Type B pancreatic cell (in vitro differentiated cells): ENCODE measurements at regions not wholly inside any gene's neighbourhood (a gene's known extent, or its start where the extent isn't known, plus 50 kb on each side); places are given as distances from the start of the nearest gene placed in this dataset.

Experiments
- DNase-seq: peaks from one replicate; pipeline ENCODE4 v3.0.0; 2021; ENCODE audit warnings: mixed read lengths; ENCODE audit not compliant: unreplicated experiment; ENCODE audit errors: extremely low spot score
- H3K27ac Mint-ChIP-seq: 2 replicates; pipeline ENCODE4 v1.8.0; 2021; ENCODE audit warnings: mild to moderate bottlenecking, mixed read lengths
- H3K27me3 Mint-ChIP-seq: 2 replicates; pipeline ENCODE4 v1.8.0; 2021; ENCODE audit warnings: mixed read lengths
- H3K36me3 Mint-ChIP-seq: 2 replicates; pipeline ENCODE4 v1.8.0; 2021; ENCODE audit warnings: mixed read lengths
- H3K4me1 Mint-ChIP-seq: one replicate; pipeline ENCODE4 v1.8.0; 2021; ENCODE audit warnings: mixed read lengths; ENCODE audit not compliant: unreplicated experiment
- H3K4me3 Mint-ChIP-seq: 2 replicates; pipeline ENCODE4 v1.8.0; 2021; ENCODE audit warnings: mild to moderate bottlenecking, mixed read lengths
- H3K9me3 Mint-ChIP-seq: 2 replicates; pipeline ENCODE4 v1.8.0; 2021; ENCODE audit warnings: mixed read lengths
- CTCF ChIP-seq: fragments of 200-600 bp; sonication (generic); conservative IDR thresholded peaks from 2 replicates; pipeline ENCODE4 v1.5.0; 2021; ENCODE audit warnings: antibody characterized with exemption, mild to moderate bottlenecking

GRCh38 chr2:235333076-235333475 lies 160.8 kb upstream of the AGAP1 start:
- H3K4me1 Mint-ChIP-seq: peaks cover 4% of the 10 kb centered on the region
- H3K4me3 Mint-ChIP-seq: no peak overlapping the region
- DNase-seq: no peak
- no peaks in the 10 kb centered on the region for H3K36me3 Mint-ChIP-seq
- peaks cover 16% of the 10 kb centered on the region for H3K9me3 Mint-ChIP-seq
- no peak for TF ChIP-seq CTCF
- H3K27ac Mint-ChIP-seq: no peak overlapping the region
- no peaks in the 10 kb centered on the region for H3K27me3 Mint-ChIP-seq

- no peak for TF ChIP-seq CTCF
- no peak for DNase-seq
- peaks cover 4% of the 10 kb centered on the region for H3K27me3 Mint-ChIP-seq
- H3K4me3 Mint-ChIP-seq: no peak overlapping the region
- no peaks in the 10 kb centered on the region for H3K36me3 Mint-ChIP-seq
- peaks cover 24% of the 10 kb centered on the region for H3K9me3 Mint-ChIP-seq
- H3K4me1 Mint-ChIP-seq: peaks cover 4% of the 10 kb centered on the region
- H3K27ac Mint-ChIP-seq: no peak overlapping the region
These were observed 159.7 kb upstream of the AGAP1 start for GRCh38 chr2:235334179-235334578.

- Mint-ChIP-seq H3K27ac (no peak overlapping the region), H3K36me3 (no peaks in the 10 kb centered on the region), H3K4me3 (no peak overlapping the region), H3K9me3 (peaks cover 9% of the 10 kb centered on the region), H3K27me3 (peaks cover 9% of the 10 kb centered on the region), H3K4me1 (peaks cover 10% of the 10 kb centered on the region)
- no peak for TF ChIP-seq CTCF
- no peak for DNase-seq
These were observed 150.6 kb upstream of the AGAP1 start for GRCh38 chr2:235343156-235343774.

- Mint-ChIP-seq H3K36me3 (no peaks in the 10 kb centered on the region), H3K27me3 (peaks cover 5% of the 10 kb centered on the region), H3K27ac (no peak overlapping the region), H3K9me3 (peaks cover 4% of the 10 kb centered on the region), H3K4me1 (peaks cover 10% of the 10 kb centered on the region), H3K4me3 (no peak overlapping the region)
- TF ChIP-seq CTCF: no peak
- no peak for DNase-seq
These were observed 150.0 kb upstream of the AGAP1 start for GRCh38 chr2:235343869-235344268.

GRCh38 chr2:235345745-235346144 lies 148.1 kb upstream of the AGAP1 start:
- peaks cover 10% of the 10 kb centered on the region for H3K4me1 Mint-ChIP-seq

More at GRCh38 chr2:235345745-235346144, 148.1 kb upstream of the AGAP1 start:
- Mint-ChIP-seq H3K9me3 (no peaks in the 10 kb centered on the region), H3K27ac (no peak overlapping the region), H3K36me3 (no peaks in the 10 kb centered on the region), H3K27me3 (no peaks in the 10 kb centered on the region), H3K4me3 (no peak overlapping the region)
- TF ChIP-seq CTCF: no peak
- DNase-seq: no peak
